ENCODE measurements at regions not wholly inside any gene's neighbourhood (a gene's known extent, or its start where the extent isn't known, plus 50 kb on each side); places are given as distances from the start of the nearest gene placed in this dataset.

GRCh38 chr3:160150066-160150465, 75.2 kb upstream of the C3orf80 start:
- peaks cover 2% of the 10 kb centered on the region for H3K9me3 Mint-ChIP-seq
- POLR2A ChIA-PET, result no interaction called here
- no peaks in the 10 kb centered on the region for H3K4me1 Mint-ChIP-seq
- TF ChIP-seq CTCF (IDR thresholded peaks at IDR 0.05), result no peak
- H3K27ac Mint-ChIP-seq, result no peak overlapping the region
- no peak for ATAC-seq (ENCODE audit: low read depth)
- DNase-seq, result no peak
- no peak overlapping the region for H3K4me3 Mint-ChIP-seq
- no peaks in the 10 kb centered on the region for H3K36me3 Mint-ChIP-seq (ENCODE audit: low read depth)
- intact Hi-C loops (cut with micrococcal nuclease), result loop anchor here (10.0 kb wide), 1 partner anchor 195 kb away; no protein-coding TSS in a partner anchor
- CTCF ChIA-PET, result no interaction called here
- peaks cover 1% of the 10 kb centered on the region for H3K27me3 Mint-ChIP-seq

GRCh38 chr3:160150525-160150924, 74.7 kb upstream of the C3orf80 start:
- Mint-ChIP-seq H3K27ac (no peak overlapping the region), H3K36me3 (ENCODE audit: low read depth) (no peaks in the 10 kb centered on the region), H3K4me1 (no peaks in the 10 kb centered on the region), H3K9me3 (peaks cover 2% of the 10 kb centered on the region), H3K4me3 (no peak overlapping the region), H3K27me3 (peaks cover 1% of the 10 kb centered on the region)
- ChIA-PET CTCF (no interaction called here), POLR2A (no interaction called here)
- no peak for ATAC-seq (ENCODE audit: low read depth)
- DNase-seq, result no peak
- intact Hi-C loops (cut with micrococcal nuclease), result loop anchor here (10.0 kb wide), 1 partner anchor 194 kb away; no protein-coding TSS in a partner anchor
- no peak for TF ChIP-seq CTCF (IDR thresholded peaks at IDR 0.05)

GRCh38 chr3:160152638-160153037, 72.6 kb upstream of the C3orf80 start:
- ChIA-PET POLR2A (no interaction called here), CTCF (no interaction called here)
- Mint-ChIP-seq H3K36me3 (ENCODE audit: low read depth) (no peaks in the 10 kb centered on the region), H3K4me3 (no peak overlapping the region), H3K27ac (no peak overlapping the region), H3K9me3 (no peaks in the 10 kb centered on the region), H3K4me1 (no peaks in the 10 kb centered on the region), H3K27me3 (peaks cover 1% of the 10 kb centered on the region)
- no peak for TF ChIP-seq CTCF (IDR thresholded peaks at IDR 0.05)
- intact Hi-C loops (cut with micrococcal nuclease), result loop anchor here (10.0 kb wide), 1 partner anchor 192 kb away; no protein-coding TSS in a partner anchor
- DNase-seq, result no peak
- no peak for ATAC-seq (ENCODE audit: low read depth)

- Mint-ChIP-seq H3K27ac (no peak overlapping the region), H3K4me3 (no peak overlapping the region), H3K4me1 (no peaks in the 10 kb centered on the region), H3K36me3 (ENCODE audit: low read depth) (no peaks in the 10 kb centered on the region), H3K9me3 (no peaks in the 10 kb centered on the region), H3K27me3 (no peaks in the 10 kb centered on the region)
- TF ChIP-seq CTCF (IDR thresholded peaks at IDR 0.05), result no peak
- CTCF ChIA-PET, result no interaction called here
- POLR2A ChIA-PET, result no interaction called here
- intact Hi-C loops (cut with micrococcal nuclease), result loop anchor here (10.0 kb wide), 1 partner anchor 191 kb away; no protein-coding TSS in a partner anchor
- no peak for ATAC-seq (ENCODE audit: low read depth)
- no peak for DNase-seq
Observed at GRCh38 chr3:160154033-160154432, 71.2 kb upstream of the C3orf80 start.

GRCh38 chr3:160154596-160154995, 70.6 kb upstream of the C3orf80 start:
- no peak overlapping the region for H3K4me3 Mint-ChIP-seq
- no peaks in the 10 kb centered on the region for H3K27me3 Mint-ChIP-seq
- H3K9me3 Mint-ChIP-seq, result no peaks in the 10 kb centered on the region
- no peak overlapping the region for H3K27ac Mint-ChIP-seq
- intact Hi-C loops (cut with micrococcal nuclease), result loop anchor here (10.0 kb wide), 1 partner anchor 190 kb away; no protein-coding TSS in a partner anchor
- no peaks in the 10 kb centered on the region for H3K4me1 Mint-ChIP-seq
- no peak for ATAC-seq (ENCODE audit: low read depth)
- no peak for TF ChIP-seq CTCF (IDR thresholded peaks at IDR 0.05)
- no peaks in the 10 kb centered on the region for H3K36me3 Mint-ChIP-seq (ENCODE audit: low read depth)
- ChIA-PET POLR2A (no interaction called here), CTCF (no interaction called here)
- no peak for DNase-seq
